ENCODE measurements at regions not wholly inside any gene's neighbourhood (a gene's known extent, or its start where the extent isn't known, plus 50 kb on each side); places are given as distances from the start of the nearest gene placed in this dataset.

GRCh38 chr14:54278087-54278486, 118.7 kb upstream of the CDKN3 start:
- Histone ChIP-seq H3K23me2 (ENCODE audit: low read depth, low read length) (0 out of 2 replicates have a peak, but pooled peaks cover 4% of the 10 kb centered on the region), H2BK12ac (ENCODE audit: low read depth, low read length) (no peak overlapping the region), H2AK5ac (ENCODE audit: low read depth, low read length) (no peak overlapping the region), H3K18ac (ENCODE audit: extremely low read depth, low read length) (no peak overlapping the region), H3K4me3 (ENCODE audit: extremely low read depth in 1 of 4, insufficient read depth in 2 of 4, low read depth in 3 of 4, low read length in 4 of 4) (no peak overlapping the region), H3K23ac (ENCODE audit: insufficient read length) (no peak overlapping the region), H2BK15ac (ENCODE audit: low read length) (no peak overlapping the region), H2BK5ac (ENCODE audit: low read depth, low read length) (no peak overlapping the region), H3K9ac (replicated peaks in 1 of 4; ENCODE audit: extremely low read depth in 1 of 4, low read depth in 3 of 4, low read length in 3 of 4) (no peak overlapping the region), H3K9me3 (ENCODE audit: insufficient read depth in 2 of 2, low read depth in 1 of 2, low read length in 1 of 2) (no peaks in the 10 kb centered on the region), H3K27me3 (replicated peaks in 1 of 4; ENCODE audit: control insufficient read depth in 3 of 4, extremely low read depth in 1 of 4, insufficient read depth in 3 of 4, low read length in 3 of 4) (no peaks in the 10 kb centered on the region), H2BK120ac (replicated peaks; ENCODE audit: low read depth, low read length) (no peak overlapping the region), H3K27ac (ENCODE audit: low read depth, low read length) (no peak overlapping the region), H4K91ac (replicated peaks; ENCODE audit: insufficient read length, low read length) (no peak overlapping the region), H3K4ac (replicated peaks; ENCODE audit: insufficient read length, low read depth, low read length) (no peak overlapping the region), H4K5ac (ENCODE audit: insufficient read length, low read depth, low read length) (no peak overlapping the region), H3K36me3 (ENCODE audit: control insufficient read depth in 2 of 4, insufficient read depth in 4 of 4, low read length in 3 of 4) (no peaks in the 10 kb centered on the region), H2BK20ac (ENCODE audit: low read length) (no peak overlapping the region), H4K8ac (ENCODE audit: extremely low read depth, insufficient read depth, low read length) (no peak overlapping the region), H3K4me2 (ENCODE audit: insufficient read depth in 1 of 2, low read depth in 2 of 2, low read length in 2 of 2) (no peak overlapping the region), H3K14ac (ENCODE audit: insufficient read length) (no peak overlapping the region), H3K4me1 (replicated peaks in 1 of 4; ENCODE audit: control insufficient read depth in 3 of 4, insufficient read depth in 4 of 4, low read length in 3 of 4) (no peaks in the 10 kb centered on the region), H3K56ac (replicated peaks; ENCODE audit: insufficient read length, low read depth, low read length) (no peak overlapping the region), H3K79me1 (ENCODE audit: low read depth, low read length) (no peaks in the 10 kb centered on the region), H3K79me2 (ENCODE audit: control insufficient read depth in 1 of 2, insufficient read depth in 2 of 2, low read length in 2 of 2) (no peaks in the 10 kb centered on the region), H4K20me1 (replicated peaks in 1 of 2; ENCODE audit: control insufficient read depth in 1 of 2, insufficient read depth in 2 of 2, low read length in 2 of 2) (no peaks in the 10 kb centered on the region), H2AFZ (ENCODE audit: low read length) (0 out of 2 replicates have a peak overlapping the region, but pooled peaks have one; percentile 49)
- DNase-seq (ENCODE audit: low read depth in 1 of 2, low spot score in 2 of 2): no peak
- ChIA-PET CTCF (ENCODE audit: partially characterized antibody) (interaction anchor here (1.7 kb wide), 1 partner anchor 70 kb away, joined by 7 read pairs; no protein-coding TSS in a partner anchor), POLR2A (ENCODE audit: partially characterized antibody) (no interaction called here)
- WGBS, 2 experiments (ENCODE audit: extremely low coverage in 1 of 2, insufficient coverage in 1 of 2, insufficient read length in 1 of 2, insufficient replicate concordance in 2 of 2, low coverage in 1 of 2, low lambda C conversion rate in 2 of 2, missing lambda C conversion rate in 1 of 2): 79% methylated on average over 2 of the region's 2 CpGs; no CpG with 5 or more reads in 1 of the 2 experiments
- FAIRE-seq: no peak
- no peak for TF ChIP-seq YY1 (IDR thresholded peaks at IDR 0.05; ENCODE audit: low read depth, low read length)
- no peak for TF ChIP-seq RFX5 (IDR thresholded peaks at IDR 0.05; ENCODE audit: borderline replicate concordance, low read depth, low read length)
- TF ChIP-seq HDAC6 (IDR thresholded peaks at IDR 0.05; ENCODE audit: low read depth, low read length): no peak
- TF ChIP-seq CTCF (IDR thresholded peaks at IDR 0.05; ENCODE audit: control extremely low read depth in 1 of 3, insufficient read depth in 1 of 3, low read depth in 1 of 3, low read length in 3 of 3): no peak
- no peak for TF ChIP-seq BACH1 (IDR thresholded peaks at IDR 0.05; ENCODE audit: low read length)
